ENCODE measurements at regions not wholly inside any gene's neighbourhood (a gene's known extent, or its start where the extent isn't known, plus 50 kb on each side); places are given as distances from the start of the nearest gene placed in this dataset.
"Not testable (repeated sequence)": the region's sequence is repeated elsewhere in the genome, so short reads cannot be mapped to it uniquely, and the experiment has no call there.

DNA sequence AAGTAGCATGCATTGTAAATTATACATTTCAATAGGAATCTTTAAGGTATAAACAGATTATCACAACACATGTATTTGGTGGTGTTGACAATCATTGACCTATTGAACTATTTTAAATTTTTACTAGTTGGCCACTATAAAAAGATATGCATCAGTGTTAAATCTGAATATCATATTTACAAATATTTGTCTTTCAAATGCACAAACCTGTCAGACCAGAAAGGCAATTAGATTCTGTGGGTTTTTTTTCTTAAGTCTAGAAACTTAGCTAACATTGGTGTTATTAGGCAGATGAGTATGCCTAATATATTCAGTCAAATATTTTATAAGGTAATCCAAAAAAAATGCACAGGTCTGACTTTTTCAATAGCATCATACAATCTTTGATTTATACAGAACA is 241.4 kb upstream of the DGKB start:
- no peak for DNase-seq (ENCODE audit: low spot score)

GRCh38 chr7:15143121-15143520 is 240.6 kb upstream of the DGKB start:
- DNase-seq (ENCODE audit: low spot score), result no peak

DNA sequence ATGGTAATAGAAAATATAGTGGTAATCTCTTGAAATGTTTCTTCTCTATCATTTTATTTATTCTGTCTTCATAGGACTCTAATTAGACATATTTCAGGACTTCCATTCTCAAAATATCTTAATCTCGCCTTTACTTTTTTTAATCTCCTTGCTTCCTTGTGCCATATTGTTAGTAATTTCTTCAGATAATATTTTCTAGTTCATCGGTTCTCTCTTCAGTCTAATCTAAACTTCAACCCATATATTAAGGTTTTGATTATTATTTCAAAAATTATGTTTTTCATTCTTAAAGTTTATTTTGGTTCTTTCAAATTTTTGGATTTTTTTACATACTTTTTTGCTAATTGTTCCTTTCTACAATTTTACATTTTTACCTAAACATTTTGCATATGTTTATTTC is 237.9 kb upstream of the DGKB start:
- no peak for DNase-seq (ENCODE audit: low spot score)

- no peak for DNase-seq (ENCODE audit: low spot score)
These were observed 229.1 kb upstream of the DGKB start for GRCh38 chr7:15131661-15132060.

- no peak for DNase-seq (ENCODE audit: low spot score)
These were observed 228.4 kb upstream of the DGKB start for GRCh38 chr7:15130666-15131541.

GRCh38 chr7:15128716-15129115 is 226.2 kb upstream of the DGKB start:
- no peak for DNase-seq (ENCODE audit: low spot score)

GRCh38 chr7:15126653-15127052 is 224.1 kb upstream of the DGKB start:
- not testable (repeated sequence) for DNase-seq (ENCODE audit: low spot score)

DNA sequence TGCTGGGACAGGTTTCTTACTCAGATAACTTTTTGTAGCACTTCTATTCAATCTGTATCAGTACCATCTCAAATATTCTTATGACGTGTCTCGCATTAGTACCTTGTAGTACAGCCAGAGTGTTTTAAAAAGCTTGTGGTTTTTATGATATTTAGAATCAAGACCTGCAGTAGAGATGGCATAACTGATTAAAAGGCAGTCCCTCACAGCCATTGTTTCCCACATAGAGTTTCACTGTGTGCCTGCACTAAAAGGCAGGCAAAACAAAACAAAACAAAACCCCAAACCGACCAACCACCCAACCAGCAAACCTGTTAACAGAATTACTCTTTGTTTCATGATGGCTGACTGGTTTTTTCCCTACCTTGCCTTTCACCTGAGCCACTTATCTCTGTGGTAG is 221.3 kb upstream of the DGKB start:
- DNase-seq (ENCODE audit: low spot score), result no peak

GRCh38 chr7:15113752-15114151 is 211.2 kb upstream of the DGKB start:
- DNase-seq (ENCODE audit: low spot score), result no peak

DNA sequence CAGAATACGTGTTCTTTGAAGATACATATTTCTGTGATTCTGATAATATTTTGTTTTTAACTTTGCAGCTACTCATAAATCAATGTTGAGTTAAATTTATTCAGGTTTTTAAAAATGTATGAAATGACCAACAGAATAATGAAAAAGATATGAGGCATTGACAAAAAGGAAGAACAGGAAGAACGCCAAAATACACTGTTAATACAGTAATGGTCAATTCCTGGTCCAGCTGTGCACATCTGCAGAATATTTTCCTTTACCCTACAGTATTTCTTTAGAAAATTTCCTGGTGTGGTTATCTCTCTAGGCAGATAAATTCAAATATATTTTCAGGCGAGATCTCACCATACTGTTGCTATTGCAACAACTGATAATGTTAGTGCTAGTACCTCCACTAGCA is 203.2 kb upstream of the DGKB start:
- DNase-seq (ENCODE audit: low spot score), result no peak

DNA sequence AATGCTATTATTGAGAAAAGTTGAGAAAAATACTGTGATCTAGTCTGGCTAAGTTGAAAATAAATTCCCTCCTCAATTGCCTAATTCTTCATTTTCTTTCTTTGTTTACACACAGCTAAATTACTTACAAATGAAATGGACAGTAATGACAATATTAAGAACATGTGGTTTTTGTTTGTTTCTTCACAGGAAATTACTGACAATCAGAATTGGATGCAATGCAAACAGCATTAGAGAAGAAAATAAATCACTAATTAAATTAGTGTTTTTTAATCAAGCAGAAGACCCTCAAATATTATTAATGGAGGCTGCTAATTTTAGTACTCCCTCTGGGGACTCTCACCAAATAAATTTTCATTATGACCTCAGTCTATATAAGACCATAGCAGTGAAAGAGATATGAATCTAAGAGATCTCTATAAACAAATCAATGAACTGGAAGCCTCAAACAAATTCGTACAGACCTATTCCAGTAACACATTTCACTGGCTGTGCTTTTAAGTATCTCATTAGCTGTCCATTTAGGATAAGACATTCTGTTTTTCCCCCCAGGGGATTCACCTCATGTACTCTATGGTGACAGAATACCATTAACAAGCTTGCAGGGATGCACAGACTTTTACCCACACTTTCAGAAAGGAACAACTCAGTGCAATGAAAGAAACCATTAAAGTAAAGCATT is 202.0 kb upstream of the DGKB start:
- DNase-seq (ENCODE audit: low spot score), result no peak

GRCh38 chr7:15099074-15099473 is 196.5 kb upstream of the DGKB start:
- no peak for DNase-seq (ENCODE audit: low spot score)

DNA sequence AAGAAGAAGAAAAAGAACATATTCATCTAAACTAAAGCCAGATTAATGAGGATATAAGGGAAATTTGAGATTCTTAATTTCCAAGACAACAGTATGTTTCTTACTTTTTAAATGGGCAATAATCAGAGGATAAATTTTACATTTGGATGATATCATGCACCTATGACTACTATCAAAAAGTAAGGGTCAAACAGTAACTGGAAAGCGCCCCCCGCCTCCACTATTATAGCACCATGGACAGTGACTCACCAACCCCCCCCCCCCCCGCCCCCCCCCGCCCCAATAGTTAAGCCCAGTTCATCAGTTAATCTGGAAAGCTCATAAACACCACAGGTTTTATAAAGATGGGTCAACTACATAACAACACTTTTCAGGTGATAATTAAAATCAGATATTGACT is 194.3 kb upstream of the DGKB start:
- DNase-seq (ENCODE audit: low spot score), result no peak

GRCh38 chr7:15094989-15095388 is 192.4 kb upstream of the DGKB start:
- no peak for DNase-seq (ENCODE audit: low spot score)

- no peak for DNase-seq (ENCODE audit: low spot score)
These were observed 185.2 kb upstream of the DGKB start for GRCh38 chr7:15087771-15088170.

GRCh38 chr7:15086862-15087261 is 184.3 kb upstream of the DGKB start:
- no peak for DNase-seq (ENCODE audit: low spot score)

DNA sequence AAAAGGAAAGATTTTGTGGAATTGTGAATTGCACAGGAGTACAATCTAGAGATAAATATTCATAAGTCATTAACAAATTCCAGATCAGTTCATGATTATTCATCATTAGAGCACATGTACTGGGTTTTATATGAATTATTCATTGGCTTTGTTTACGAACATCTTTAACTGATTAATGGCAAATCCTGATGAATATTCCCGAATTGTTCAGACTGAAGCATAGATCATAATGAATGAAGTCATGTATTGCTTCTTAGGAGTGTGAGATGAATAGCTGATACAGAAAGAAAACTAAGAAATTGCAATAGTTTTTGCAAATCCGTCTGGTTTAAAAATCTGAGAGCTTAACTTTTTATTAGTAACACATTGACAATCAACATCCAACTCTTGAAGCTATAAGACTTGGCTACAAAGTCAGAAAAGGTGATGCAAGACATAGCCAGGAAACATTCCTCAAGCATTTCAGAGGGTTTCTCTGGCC is 183.6 kb upstream of the DGKB start:
- DNase-seq (ENCODE audit: low spot score), result no peak

DNA sequence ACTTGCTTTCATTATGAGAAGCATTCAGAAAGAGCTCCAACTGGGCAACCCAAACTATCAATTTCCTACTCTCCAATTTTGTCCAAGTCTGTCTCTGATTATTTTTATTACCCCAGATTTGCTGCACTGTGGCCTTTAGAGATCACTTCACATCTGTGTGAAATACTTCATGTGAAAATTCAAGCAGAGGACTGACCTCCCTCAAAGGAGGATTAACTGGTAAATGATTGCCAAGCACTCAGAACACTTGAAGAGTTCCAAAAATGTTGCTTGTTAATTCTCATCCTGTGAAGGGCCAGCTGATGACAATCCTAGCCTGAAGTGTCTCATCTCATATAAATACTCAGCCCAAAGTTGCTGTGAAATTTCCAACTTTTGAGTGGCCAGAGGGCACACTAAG is 182.8 kb upstream of the DGKB start:
- DNase-seq (ENCODE audit: low spot score), result no peak

- DNase-seq (ENCODE audit: low spot score), result no peak
These were observed 181.8 kb upstream of the DGKB start for GRCh38 chr7:15084368-15084767.

- DNase-seq (ENCODE audit: low spot score), result no peak
These were observed 179.3 kb upstream of the DGKB start for GRCh38 chr7:15081891-15082290.

GRCh38 chr7:15073301-15073700 is 170.8 kb upstream of the DGKB start:
- DNase-seq (ENCODE audit: low spot score), result no peak

DNA sequence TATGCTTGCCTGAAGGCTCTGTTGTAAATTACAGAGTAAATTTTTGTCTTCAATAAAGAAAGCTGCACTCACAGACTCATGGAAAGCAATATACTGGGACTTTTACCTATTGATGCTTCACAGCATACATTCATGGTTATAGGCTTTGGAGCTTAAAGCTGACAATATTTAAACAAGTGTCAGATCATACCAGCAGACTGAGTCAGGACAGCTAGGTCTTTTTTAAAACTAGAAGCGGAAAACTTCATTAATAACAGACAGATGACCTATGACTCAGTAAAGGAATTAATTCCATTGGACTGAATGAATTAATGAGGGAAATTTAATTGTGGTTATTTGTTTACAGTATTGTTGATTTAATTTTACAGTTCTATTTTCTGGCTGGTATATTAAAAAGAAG is 165.8 kb upstream of the DGKB start:
- DNase-seq (ENCODE audit: low spot score), result no peak

GRCh38 chr7:15057272-15057671 is 154.7 kb upstream of the DGKB start:
- no peak for DNase-seq (ENCODE audit: low spot score)

DNA sequence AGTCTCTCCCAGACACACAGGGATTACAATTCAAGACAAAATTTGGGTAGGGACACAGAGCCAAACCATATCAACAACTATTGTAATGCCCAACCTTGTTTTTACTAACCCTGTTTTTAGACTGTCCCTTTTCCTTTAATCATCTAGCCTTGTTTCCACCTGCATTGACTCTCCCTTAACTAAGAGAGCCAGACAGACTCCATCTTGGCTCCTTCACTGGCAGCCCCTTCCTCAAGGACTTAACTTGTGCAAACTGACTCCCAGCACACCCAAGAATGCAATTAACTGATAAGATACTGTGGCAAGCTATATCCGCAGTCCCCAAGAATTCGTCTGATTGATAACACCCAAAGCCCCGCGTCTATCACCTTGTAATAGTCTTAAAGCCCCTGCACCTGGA is 151.8 kb upstream of the DGKB start:
- not testable (repeated sequence) for DNase-seq (ENCODE audit: low spot score)

Data from hematopoietic multipotent progenitor cell treated with erythropoietin and hydrocortisone succinate and interleukin-3 and kit ligand, for 15 days (in vitro differentiated cells).